Endothelial cell of umbilical vein (primary cell): ENCODE measurements at regions not wholly inside any gene's neighbourhood (a gene's known extent, or its start where the extent isn't known, plus 50 kb on each side); places are given as distances from the start of the nearest gene placed in this dataset.

Experiments used
- CTCF ChIP-seq, 2 donors: IDR thresholded peaks; 1 replicate in 1 of 2; 2 replicates in 1 of 2; pipeline ENCODE4 v1.5.1; 2011; ENCODE audit warnings: low read length in 2 of 2, mild to moderate bottlenecking in 2 of 2, moderate library complexity in 2 of 2, control low read depth in 1 of 2, inconsistent platforms in 1 of 2, low read depth in 1 of 2; ENCODE audit not compliant: insufficient read depth in 1 of 2; ENCODE audit errors: extremely low read depth in 1 of 2
- EZH2 ChIP-seq: IDR thresholded peaks from 2 replicates; pipeline ENCODE4 v1.6.1; 2012; ENCODE audit warnings: borderline replicate concordance, low read depth, mild to moderate bottlenecking, moderate library complexity, low read length, inconsistent platforms; ENCODE audit not compliant: severe bottlenecking
- FOS ChIP-seq: IDR thresholded peaks from 2 replicates; pipeline ENCODE4 v1.6.1; 2011; ENCODE audit warnings: mild to moderate bottlenecking, low read length, moderate library complexity, borderline replicate concordance; ENCODE audit not compliant: insufficient read depth
- GATA2 ChIP-seq: IDR thresholded peaks from 2 replicates; pipeline ENCODE4 v1.7.0; 2011; ENCODE audit warnings: low read depth, mild to moderate bottlenecking, moderate library complexity, mixed read lengths, low read length; ENCODE audit not compliant: insufficient read length, insufficient read depth
- JUN ChIP-seq: IDR thresholded peaks from 2 replicates; pipeline ENCODE4 v1.6.1; 2011; ENCODE audit warnings: borderline replicate concordance, low read depth; ENCODE audit not compliant: insufficient read length, insufficient read depth
- MAX ChIP-seq: IDR thresholded peaks from 2 replicates; pipeline ENCODE4 v1.6.1; 2011; ENCODE audit not compliant: insufficient read depth, insufficient read length
- MYC ChIP-seq: IDR thresholded peaks from one replicate; pipeline ENCODE4 v1.6.1; 2011; ENCODE audit warnings: mild to moderate bottlenecking, low read depth, low read length
- POLR2A ChIP-seq: IDR thresholded peaks from 2 replicates; pipeline ENCODE4 v1.6.1; 2012; ENCODE audit warnings: low read depth, mild to moderate bottlenecking, control low read depth, low read length
- POLR2AphosphoS5 ChIP-seq: IDR thresholded peaks from 2 replicates; pipeline ENCODE4 v1.6.1; 2012; ENCODE audit warnings: low read depth, mild to moderate bottlenecking, control low read depth, low read length, moderate library complexity; ENCODE audit not compliant: insufficient read depth

GRCh38 chr6:139757784-139758183 is 383.3 kb upstream of the CITED2 start:
- TF ChIP-seq POLR2A (no peak), EZH2 (no peak), CTCF (IDR thresholded peaks at IDR 0.05; ENCODE audit: extremely low read depth in 1 of 2, insufficient read depth in 1 of 2, low read depth in 1 of 2, low read length in 2 of 2) (no peak), POLR2AphosphoS5 (no peak), MAX (no peak), MYC (no peak), JUN (no peak), GATA2 (no peak), FOS (no peak)
